ENCODE measurements at regions not wholly inside any gene's neighbourhood (a gene's known extent, or its start where the extent isn't known, plus 50 kb on each side); places are given as distances from the start of the nearest gene placed in this dataset.

DNA sequence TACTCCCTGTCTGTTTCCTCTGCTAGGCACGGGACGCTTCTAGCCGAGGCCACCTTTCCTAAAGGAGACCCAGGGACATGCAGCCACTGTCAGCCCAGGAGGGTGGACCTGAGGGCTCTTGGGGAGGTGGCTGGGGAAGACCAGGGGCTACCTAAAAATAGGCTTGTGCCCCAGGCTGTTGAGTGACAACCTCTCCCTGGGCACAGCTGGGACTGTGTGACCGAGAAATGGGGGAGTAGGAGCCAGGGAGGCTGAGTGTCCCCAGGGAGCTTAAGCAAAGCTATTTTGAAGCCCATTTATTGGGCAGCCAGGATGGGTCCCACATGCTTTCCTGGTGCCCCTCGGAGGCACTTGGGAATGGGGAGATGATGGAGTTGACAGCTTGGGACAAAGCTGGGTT, 63.8 kb downstream of the CALML3 start:
- H3K4me1 ChIP-seq (ENCODE audit: control insufficient read depth, insufficient read depth, low read length) = peaks cover 7% of the 10 kb centered on the region
- H3K27me3 ChIP-seq (ENCODE audit: control insufficient read depth, insufficient read depth, low read length) = no peaks in the 10 kb centered on the region
- no peak overlapping the region for H3K4me3 ChIP-seq (ENCODE audit: low read length)
- no peaks in the 10 kb centered on the region for H3K36me3 ChIP-seq (ENCODE audit: control insufficient read depth, insufficient read depth, low read length)
- DNase-seq (ENCODE audit: low read depth, low spot score) = no peak
- no CpG with 5 or more reads among the region's 5 CpGs for WGBS (ENCODE audit: insufficient coverage, insufficient read length)
- no peaks in the 10 kb centered on the region for H3K9me3 ChIP-seq (ENCODE audit: control insufficient read depth, insufficient read depth, low read length)
- no peak overlapping the region for H3K27ac ChIP-seq (ENCODE audit: low read length)

Data from iPS DF 6.9 (cell line).